Endothelial cell of umbilical vein (primary cell): ENCODE measurements at regions not wholly inside any gene's neighbourhood (a gene's known extent, or its start where the extent isn't known, plus 50 kb on each side); places are given as distances from the start of the nearest gene placed in this dataset.

Experiments used
- BruUV-seq: library from RNA; stranded (reverse); fragments of 400-500 nt; replicated peaks from 2 replicates; lab custom pipeline; 2021; lab: Mats Ljungman, UMichigan
- CTCF ChIA-PET: fragments of 300-600, 350-600 bp; sonication (Branson Sonifier 250); formaldehyde crosslinking; loops from one replicate; lab custom pipeline; 2021; ENCODE audit warnings: antibody characterized with exemption, inconsistent platforms; lab: Charles Lee
- POLR2A ChIA-PET: fragments of 300-600, 350-600 bp; sonication (Branson Sonifier 250); formaldehyde crosslinking; loops from one replicate; lab custom pipeline; 2021; ENCODE audit warnings: antibody characterized with exemption, inconsistent platforms; lab: Charles Lee
- DNase-seq: peaks from one replicate; pipeline ENCODE4 v3.0.0-alpha.2; 2011; ENCODE audit warnings: low read depth, low spot score
- FAIRE-seq: peaks from 2 replicates; lab custom pipeline; 2011; peaks lifted over from hg19 to GRCh38; lab: Jason Lieb, UNC
- H2AFZ ChIP-seq: 2 replicates; pipeline ENCODE4 v1.6.0; 2012; ENCODE audit warnings: low read depth, low read length, control low read depth, inconsistent platforms
- H3K27ac ChIP-seq: 2 replicates; pipeline ENCODE4 v1.5.1; 2011; ENCODE audit warnings: low read depth, mild to moderate bottlenecking, control low read depth, low read length, moderate library complexity; ENCODE audit not compliant: insufficient read depth
- H3K27me3 ChIP-seq, 2 experiments: 2 replicates each; pipeline versions ENCODE4 v1.6.0 to v1.6.1; 2011; ENCODE audit warnings: low read length in 2 of 2, mixed read lengths in 1 of 2; ENCODE audit not compliant: control insufficient read depth in 2 of 2, insufficient read depth in 2 of 2
- H3K36me3 ChIP-seq, 2 experiments: 2 replicates in 1 of 2; 3 replicates in 1 of 2; pipeline ENCODE4 v1.5.1; 2011; ENCODE audit warnings: low read length in 2 of 2, mild to moderate bottlenecking in 1 of 2, moderate library complexity in 1 of 2; ENCODE audit not compliant: control insufficient read depth in 2 of 2, insufficient read depth in 2 of 2; ENCODE audit errors: extremely low read depth in 1 of 2
- H3K4me1 ChIP-seq: 3 replicates; pipeline ENCODE4 v1.5.1; 2011; ENCODE audit warnings: mild to moderate bottlenecking, low read length; ENCODE audit not compliant: control insufficient read depth, insufficient read depth; ENCODE audit errors: extremely low read depth
- H3K4me2 ChIP-seq: 2 replicates; pipeline ENCODE4 v1.6.1; 2011; ENCODE audit warnings: low read length, control low read depth, mixed read lengths; ENCODE audit not compliant: insufficient read depth
- H3K4me3 ChIP-seq, 3 experiments: fragments of 200-600 bp in 1 of 3; sonication (generic), shearing (Covaris generic) in 1 of 3; replicated peaks in 1 of 3; 2 replicates each; pipeline ENCODE4 v1.5.1; 2011 to 2016; ENCODE audit warnings: control low read depth in 3 of 3, low read length in 3 of 3, mild to moderate bottlenecking in 2 of 3, inconsistent platforms in 1 of 3, low read depth in 1 of 3, moderate library complexity in 1 of 3; ENCODE audit not compliant: insufficient read depth in 1 of 3
- H3K79me2 ChIP-seq: 2 replicates; pipeline ENCODE4 v1.6.0; 2012; ENCODE audit warnings: low read length, inconsistent platforms; ENCODE audit not compliant: control insufficient read depth, insufficient read depth
- H3K9ac ChIP-seq: replicated peaks from 2 replicates; pipeline ENCODE3; 2011; ENCODE audit warnings: low read length, control low read depth; ENCODE audit not compliant: insufficient read depth; ENCODE audit errors: extremely low read depth
- H3K9me1 ChIP-seq: replicated peaks from 3 replicates; pipeline ENCODE4 v1.6.0; 2011; ENCODE audit warnings: mild to moderate bottlenecking, low read length; ENCODE audit not compliant: control insufficient read depth, insufficient read depth; ENCODE audit errors: extremely low read depth
- H3K9me3 ChIP-seq: replicated peaks from 2 replicates; pipeline ENCODE4 v1.5.1; 2012; ENCODE audit warnings: low read length, inconsistent platforms; ENCODE audit not compliant: control insufficient read depth, insufficient read depth
- H4K20me1 ChIP-seq: replicated peaks from 2 replicates; pipeline ENCODE3; 2011; ENCODE audit warnings: mild to moderate bottlenecking, low read length; ENCODE audit not compliant: control insufficient read depth, insufficient read depth; ENCODE audit errors: extremely low read depth
- EZH2 ChIP-seq: IDR thresholded peaks from 2 replicates; pipeline ENCODE4 v1.6.1; 2012; ENCODE audit warnings: borderline replicate concordance, low read depth, mild to moderate bottlenecking, moderate library complexity, low read length, inconsistent platforms; ENCODE audit not compliant: severe bottlenecking
- FOS ChIP-seq: IDR thresholded peaks from 2 replicates; pipeline ENCODE4 v1.6.1; 2011; ENCODE audit warnings: mild to moderate bottlenecking, low read length, moderate library complexity, borderline replicate concordance; ENCODE audit not compliant: insufficient read depth
- GATA2 ChIP-seq: IDR thresholded peaks from 2 replicates; pipeline ENCODE4 v1.7.0; 2011; ENCODE audit warnings: low read depth, mild to moderate bottlenecking, moderate library complexity, mixed read lengths, low read length; ENCODE audit not compliant: insufficient read length, insufficient read depth
- JUN ChIP-seq: IDR thresholded peaks from 2 replicates; pipeline ENCODE4 v1.6.1; 2011; ENCODE audit warnings: borderline replicate concordance, low read depth; ENCODE audit not compliant: insufficient read length, insufficient read depth
- MYC ChIP-seq: IDR thresholded peaks from one replicate; pipeline ENCODE4 v1.6.1; 2011; ENCODE audit warnings: mild to moderate bottlenecking, low read depth, low read length
- POLR2A ChIP-seq: IDR thresholded peaks from 2 replicates; pipeline ENCODE4 v1.6.1; 2012; ENCODE audit warnings: low read depth, mild to moderate bottlenecking, control low read depth, low read length
- POLR2AphosphoS5 ChIP-seq: IDR thresholded peaks from 2 replicates; pipeline ENCODE4 v1.6.1; 2012; ENCODE audit warnings: low read depth, mild to moderate bottlenecking, control low read depth, low read length, moderate library complexity; ENCODE audit not compliant: insufficient read depth
- dilution Hi-C: fragments of 300-500 bp; cut with MboI; formaldehyde crosslinking; loops from one replicate; pipeline ENCODE4 v1.15.0; 2019; ENCODE audit warnings: low sequenced_read_pairs; ENCODE audit not compliant: extremely low pct_ligation_motif_present
- intact Hi-C: fragments of 100-400 bp; cut with micrococcal nuclease; formaldehyde crosslinking; loops from one replicate; pipeline ENCODE4 v1.10.0; 2022
- TF ChIP-seq, protein P1 (sequence below): IDR thresholded peaks from 2 replicates; pipeline ENCODE4 v1.6.1; 2011; ENCODE audit not compliant: insufficient read depth, insufficient read length
- TF ChIP-seq, protein P2 (sequence below), 2 donors: IDR thresholded peaks; 1 replicate in 1 of 2; 2 replicates in 1 of 2; pipeline ENCODE4 v1.5.1; 2011; ENCODE audit warnings: low read length in 2 of 2, mild to moderate bottlenecking in 2 of 2, moderate library complexity in 2 of 2, control low read depth in 1 of 2, inconsistent platforms in 1 of 2, low read depth in 1 of 2; ENCODE audit not compliant: insufficient read depth in 1 of 2; ENCODE audit errors: extremely low read depth in 1 of 2

DNA sequence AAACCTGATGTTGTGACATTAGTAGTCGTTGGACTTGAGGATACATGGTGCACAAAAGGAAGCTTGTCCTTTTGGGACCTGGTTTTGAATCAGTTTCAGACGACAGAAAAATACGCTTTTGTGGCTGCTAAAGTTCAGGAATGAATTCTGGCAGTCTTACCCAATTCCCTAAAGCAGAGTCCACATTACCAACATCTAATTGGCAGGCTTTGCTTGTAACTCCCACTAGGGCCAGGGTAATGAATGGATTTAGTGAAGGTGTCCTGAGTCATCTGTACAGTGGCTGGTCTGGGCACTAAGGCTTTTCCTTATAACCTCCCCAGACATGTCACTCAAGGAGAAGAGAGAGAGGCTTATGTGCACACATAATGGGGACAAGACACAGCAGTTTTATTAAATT lies 66.2 kb upstream of the RNPC3 start:
- no peaks in the 10 kb centered on the region for H4K20me1 ChIP-seq
- H3K9ac ChIP-seq: no peak overlapping the region
- TF ChIP-seq, protein P1, sequence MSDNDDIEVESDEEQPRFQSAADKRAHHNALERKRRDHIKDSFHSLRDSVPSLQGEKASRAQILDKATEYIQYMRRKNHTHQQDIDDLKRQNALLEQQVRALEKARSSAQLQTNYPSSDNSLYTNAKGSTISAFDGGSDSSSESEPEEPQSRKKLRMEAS: no peak
- no peak for TF ChIP-seq FOS
- TF ChIP-seq POLR2AphosphoS5: no peak
- TF ChIP-seq, protein P2, sequence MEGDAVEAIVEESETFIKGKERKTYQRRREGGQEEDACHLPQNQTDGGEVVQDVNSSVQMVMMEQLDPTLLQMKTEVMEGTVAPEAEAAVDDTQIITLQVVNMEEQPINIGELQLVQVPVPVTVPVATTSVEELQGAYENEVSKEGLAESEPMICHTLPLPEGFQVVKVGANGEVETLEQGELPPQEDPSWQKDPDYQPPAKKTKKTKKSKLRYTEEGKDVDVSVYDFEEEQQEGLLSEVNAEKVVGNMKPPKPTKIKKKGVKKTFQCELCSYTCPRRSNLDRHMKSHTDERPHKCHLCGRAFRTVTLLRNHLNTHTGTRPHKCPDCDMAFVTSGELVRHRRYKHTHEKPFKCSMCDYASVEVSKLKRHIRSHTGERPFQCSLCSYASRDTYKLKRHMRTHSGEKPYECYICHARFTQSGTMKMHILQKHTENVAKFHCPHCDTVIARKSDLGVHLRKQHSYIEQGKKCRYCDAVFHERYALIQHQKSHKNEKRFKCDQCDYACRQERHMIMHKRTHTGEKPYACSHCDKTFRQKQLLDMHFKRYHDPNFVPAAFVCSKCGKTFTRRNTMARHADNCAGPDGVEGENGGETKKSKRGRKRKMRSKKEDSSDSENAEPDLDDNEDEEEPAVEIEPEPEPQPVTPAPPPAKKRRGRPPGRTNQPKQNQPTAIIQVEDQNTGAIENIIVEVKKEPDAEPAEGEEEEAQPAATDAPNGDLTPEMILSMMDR (IDR thresholded peaks at IDR 0.05; ENCODE audit: extremely low read depth in 1 of 2, insufficient read depth in 1 of 2, low read depth in 1 of 2, low read length in 2 of 2): no peak
- no peak for TF ChIP-seq EZH2
- TF ChIP-seq JUN: no peak
- TF ChIP-seq POLR2A: no peak
- TF ChIP-seq MYC: no peak
- no peak for TF ChIP-seq GATA2
- H2AFZ ChIP-seq: no peak overlapping the region
- H3K27ac ChIP-seq: no peak overlapping the region
- FAIRE-seq: no peak
- dilution Hi-C loops (no loop called here), intact Hi-C loops (no loop called here)
- no TSS peak for BruUV-seq
- no peak overlapping the region for H3K4me3 ChIP-seq
- peaks cover 5% of the 10 kb centered on the region for H3K4me1 ChIP-seq
- H3K4me2 ChIP-seq: no peak overlapping the region
- no peaks in the 10 kb centered on the region for H3K9me3 ChIP-seq
- no peaks in the 10 kb centered on the region for H3K36me3 ChIP-seq
- no peak for DNase-seq
- H3K79me2 ChIP-seq: no peaks in the 10 kb centered on the region
- no peaks in the 10 kb centered on the region for H3K9me1 ChIP-seq
- ChIA-PET POLR2A (no interaction called here), CTCF (interaction anchor here (1.3 kb wide), 2 partner anchors 12 to 1939 kb away, joined by 4 read pairs; no protein-coding TSS in a partner anchor)
- no peaks in the 10 kb centered on the region for H3K27me3 ChIP-seq
